SK-N-SH (cell line): ENCODE measurements at regions not wholly inside any gene's neighbourhood (a gene's known extent, or its start where the extent isn't known, plus 50 kb on each side); places are given as distances from the start of the nearest gene placed in this dataset.

Experiments used
- CTCF ChIA-PET: fragments of 300-600, 350-600 bp; formaldehyde crosslinking; extraction: SDS; loops from one replicate; lab custom pipeline; 2021; lab: Yijun Ruan, JAX
- POLR2A ChIA-PET: fragments of 350-600 bp; sonication (Branson Sonifier 250); formaldehyde crosslinking; extraction: SDS; loops from one replicate; lab custom pipeline; 2020; ENCODE audit warnings: antibody characterized with exemption, inconsistent platforms; lab: Yijun Ruan, JAX
- DNase-seq: peaks from one replicate; pipeline ENCODE4 v3.0.0; 2012
- H2AFZ ChIP-seq: fragments of 200-600 bp; sonication (generic); 2 replicates; pipeline ENCODE4 v1.8.1; 2016; ENCODE audit warnings: antibody characterized with exemption, mild to moderate bottlenecking, low read depth
- H3F3A ChIP-seq: fragments of 200-600 bp; sonication (generic); replicated peaks from 2 replicates; pipeline ENCODE3; 2016; ENCODE audit warnings: antibody characterized with exemption, mild to moderate bottlenecking; ENCODE audit not compliant: insufficient read depth
- H3K27ac ChIP-seq, 2 experiments: fragments of 200-500 bp in 1 of 2; fragments of 200-600 bp in 1 of 2; sonication (Bioruptor generic) in 1 of 2; sonication (generic), shearing (Covaris generic) in 1 of 2; 2 replicates each; pipeline versions ENCODE4 v1.5.1 to v1.6.1; 2014 to 2016; ENCODE audit warnings: low read depth in 2 of 2, inconsistent platforms in 1 of 2, low read length in 1 of 2, mild to moderate bottlenecking in 1 of 2, mixed read lengths in 1 of 2
- H3K27me3 ChIP-seq: fragments of 200-600 bp; sonication (generic), shearing (Covaris generic); 2 replicates; pipeline ENCODE4 v1.6.1; 2016; ENCODE audit warnings: mixed run types; ENCODE audit not compliant: insufficient read depth
- H3K36me3 ChIP-seq, 2 experiments: fragments of 200-500 bp in 1 of 2; fragments of 200-600 bp in 1 of 2; sonication (Bioruptor generic) in 1 of 2; sonication (generic) in 1 of 2; replicated peaks in 1 of 2; 2 replicates each; pipeline versions ENCODE3 to v1.5.1; 2014 to 2016; ENCODE audit warnings: low read length in 1 of 2, mild to moderate bottlenecking in 1 of 2; ENCODE audit not compliant: insufficient read depth in 2 of 2, control insufficient read depth in 1 of 2
- H3K4me1 ChIP-seq, 2 experiments: fragments of 200-500 bp in 1 of 2; fragments of 200-600 bp in 1 of 2; sonication (Bioruptor generic) in 1 of 2; sonication (generic), shearing (Covaris generic) in 1 of 2; 2 replicates each; pipeline versions ENCODE4 v1.5.1 to v1.6.1; 2014 to 2016; ENCODE audit warnings: low read depth in 1 of 2, low read length in 1 of 2, mixed run types in 1 of 2; ENCODE audit not compliant: insufficient read depth in 2 of 2, control insufficient read depth in 1 of 2
- H3K4me2 ChIP-seq: fragments of 200-600 bp; sonication (generic), shearing (Covaris generic); 2 replicates; pipeline ENCODE4 v1.6.1; 2017; ENCODE audit warnings: mixed run types
- H3K4me3 ChIP-seq, 2 experiments: fragments of 200-500 bp in 1 of 2; fragments of 200-600 bp in 1 of 2; sonication (Bioruptor generic) in 1 of 2; sonication (generic), shearing (Covaris generic) in 1 of 2; 2 replicates each; pipeline versions ENCODE4 v1.5.1 to v1.8.1; 2014 to 2016; ENCODE audit warnings: low read depth in 2 of 2, inconsistent platforms in 1 of 2, low read length in 1 of 2, mild to moderate bottlenecking in 1 of 2, mixed read lengths in 1 of 2, moderate library complexity in 1 of 2
- H3K79me2 ChIP-seq: fragments of 200-600 bp; sonication (generic); 2 replicates; pipeline ENCODE4 v1.8.1; 2017; ENCODE audit warnings: mild to moderate bottlenecking; ENCODE audit not compliant: insufficient read depth
- H3K9ac ChIP-seq: fragments of 200-600 bp; sonication (generic); 2 replicates; pipeline ENCODE4 v1.6.1; 2017; ENCODE audit warnings: mixed run types
- H3K9me2 ChIP-seq: fragments of 200-600 bp; sonication (generic); 2 replicates; pipeline ENCODE4 v1.6.1; 2017; ENCODE audit warnings: mixed run types
- H3K9me3 ChIP-seq: fragments of 200-600 bp; sonication (generic); 2 replicates; pipeline ENCODE4 v1.6.1; 2017; ENCODE audit warnings: mixed run types, mild to moderate bottlenecking, moderate library complexity
- H4K20me1 ChIP-seq: fragments of 200-600 bp; sonication (generic); 2 replicates; pipeline ENCODE4 v1.6.1; 2017; ENCODE audit warnings: mild to moderate bottlenecking, mixed run types; ENCODE audit not compliant: insufficient read depth
- CTCF ChIP-seq: fragments of 200-600 bp; sonication (generic); IDR thresholded peaks from 2 replicates; pipeline ENCODE4 v1.6.1; 2017; ENCODE audit warnings: antibody characterized with exemption, mild to moderate bottlenecking, moderate library complexity
- ELF1 ChIP-seq: IDR thresholded peaks from 2 replicates; pipeline ENCODE4 v1.4.0; 2012
- EZH2phosphoT487 ChIP-seq: fragments of 200-600 bp; sonication (generic); IDR thresholded peaks from 2 replicates; pipeline ENCODE4 v1.6.1; 2017; ENCODE audit warnings: low read depth, mixed run types, mild to moderate bottlenecking, antibody characterized with exemption, moderate library complexity, borderline replicate concordance
- FOSL2 ChIP-seq: IDR thresholded peaks from 2 replicates; pipeline ENCODE4 v1.4.0; 2012; ENCODE audit warnings: low read depth, mild to moderate bottlenecking, moderate library complexity, borderline replicate concordance
- GABPA ChIP-seq: IDR thresholded peaks from 2 replicates; pipeline ENCODE4 v1.4.0; 2012; ENCODE audit warnings: low read depth, mild to moderate bottlenecking
- MAX ChIP-seq: IDR thresholded peaks from 2 replicates; pipeline ENCODE4 v1.4.0; 2012; ENCODE audit warnings: low read depth
- PBX3 ChIP-seq: IDR thresholded peaks from 2 replicates; pipeline ENCODE4; 2012
- POLR2AphosphoS5 ChIP-seq: IDR thresholded peaks from 2 replicates; pipeline ENCODE4 v1.6.1; 2012; ENCODE audit warnings: low read depth, low read length
- RAD21 ChIP-seq: IDR thresholded peaks from 2 replicates; pipeline ENCODE4 v1.6.1; 2012; ENCODE audit warnings: mild to moderate bottlenecking, low read length
- SIN3A ChIP-seq: IDR thresholded peaks from 2 replicates; pipeline ENCODE4 v1.6.1; 2012; ENCODE audit warnings: low read depth, mild to moderate bottlenecking, low read length, moderate library complexity, borderline replicate concordance
- SMC3 ChIP-seq: IDR thresholded peaks from 2 replicates; pipeline ENCODE4 v1.6.1; 2012; ENCODE audit warnings: low read depth, low read length, improper control_type of control experiment
- USF1 ChIP-seq: IDR thresholded peaks from 2 replicates; pipeline ENCODE4 v1.4.0; 2012; ENCODE audit warnings: low read depth, borderline replicate concordance
- USF2 ChIP-seq: fragments of 150-350 bp; IDR thresholded peaks from 2 replicates; pipeline ENCODE4 v1.6.1; 2017; ENCODE audit warnings: antibody characterized with exemption, low read length, low read depth, borderline replicate concordance
- ZBTB33 ChIP-seq: IDR thresholded peaks from 2 replicates; pipeline ENCODE4 v1.4.0; 2012; ENCODE audit warnings: low read depth, borderline replicate concordance
- WGBS: methylation state at CpG from one replicate; pipeline ENCODE4 v1.1.6; 2017; ENCODE audit warnings: low lambda C conversion rate; 5-methylcytosine and 5-hydroxymethylcytosine counted together

GRCh38 chr13:109272595-109273325 is 513.6 kb downstream of the IRS2 start (continued):
- TF ChIP-seq MAX (no peak), POLR2AphosphoS5 (no peak), SMC3 (no peak)

- CTCF ChIA-PET: interaction anchor here (1.0 kb wide), 1 partner anchor 26 kb away, joined by 3 read pairs; no protein-coding TSS in a partner anchor
- no peaks in the 10 kb centered on the region for H3K36me3 ChIP-seq
- no peaks in the 10 kb centered on the region for H3F3A ChIP-seq
- POLR2A ChIA-PET: no interaction called here
- H3K9me2 ChIP-seq: no peaks in the 10 kb centered on the region
- no peak overlapping the region for H3K9ac ChIP-seq
- no peak for DNase-seq
- H3K27ac ChIP-seq: no peak overlapping the region
- H3K79me2 ChIP-seq: no peaks in the 10 kb centered on the region
- no peaks in the 10 kb centered on the region for H4K20me1 ChIP-seq
- no peaks in the 10 kb centered on the region for H3K9me3 ChIP-seq
- no peak overlapping the region for H3K4me2 ChIP-seq
- WGBS: 88% methylated on average over 7 of the region's 7 CpGs
- no peaks in the 10 kb centered on the region for H3K27me3 ChIP-seq
- H3K4me3 ChIP-seq: no peak overlapping the region
- TF ChIP-seq RAD21 (no peak), USF1 (no peak), ELF1 (no peak), USF2 (no peak), PBX3 (no peak), SIN3A (no peak), GABPA (no peak), ZBTB33 (no peak), POLR2AphosphoS5 (no peak), EZH2phosphoT487 (no peak), CTCF (no peak), FOSL2 (no peak)
- H3K4me1 ChIP-seq: peaks cover 3 to 18% of the 10 kb centered on the region in 2 experiments; a peak in 2 of 4 replicates
- H2AFZ ChIP-seq: no peak overlapping the region
Measured at GRCh38 chr13:109271555-109272541, 514.5 kb downstream of the IRS2 start.
